ENCODE measurements at regions not wholly inside any gene's neighbourhood (a gene's known extent, or its start where the extent isn't known, plus 50 kb on each side); places are given as distances from the start of the nearest gene placed in this dataset.
A peak's percentile ranks its signal among the peaks of the same experiment; 100 is the strongest.
"Not testable (repeated sequence)": the region's sequence is repeated elsewhere in the genome, so short reads cannot be mapped to it uniquely, and the experiment has no call there.

- H3K36me3 Mint-ChIP-seq; H3K4me1 Mint-ChIP-seq; ATAC-seq (ENCODE audit: low read depth); H3K27me3 Mint-ChIP-seq; H3K9me3 Mint-ChIP-seq; DNase-seq (ENCODE audit: low spot score in 2 of 2); H3K27ac Mint-ChIP-seq; H3K4me3 Mint-ChIP-seq: not testable (repeated sequence)
Measured at GRCh38 chr2:87263868-87264518, 242.3 kb upstream of the PLGLB1 start.

- not testable (repeated sequence) for ATAC-seq (ENCODE audit: low read depth); H3K36me3 Mint-ChIP-seq; H3K27ac Mint-ChIP-seq; H3K4me3 Mint-ChIP-seq; H3K27me3 Mint-ChIP-seq; H3K9me3 Mint-ChIP-seq; H3K4me1 Mint-ChIP-seq; DNase-seq (ENCODE audit: low spot score in 2 of 2)
Measured at GRCh38 chr2:87275192-87275591, 253.5 kb upstream of the PLGLB1 start.

- ATAC-seq (ENCODE audit: low read depth); H3K36me3 Mint-ChIP-seq; H3K27ac Mint-ChIP-seq: not testable (repeated sequence)
Measured at GRCh38 chr2:87275974-87276629, 254.5 kb upstream of the PLGLB1 start.

GRCh38 chr2:87276673-87277072, 255.0 kb upstream of the PLGLB1 start:
- H3K4me1 Mint-ChIP-seq; H3K27me3 Mint-ChIP-seq; ATAC-seq (ENCODE audit: low read depth); H3K36me3 Mint-ChIP-seq; DNase-seq (ENCODE audit: low spot score in 2 of 2); H3K27ac Mint-ChIP-seq; H3K4me3 Mint-ChIP-seq; H3K9me3 Mint-ChIP-seq: not testable (repeated sequence)

More at GRCh38 chr2:87275974-87276629, 254.5 kb upstream of the PLGLB1 start:
- not testable (repeated sequence) for H3K4me3 Mint-ChIP-seq; H3K27me3 Mint-ChIP-seq; DNase-seq (ENCODE audit: low spot score in 2 of 2); H3K4me1 Mint-ChIP-seq; H3K9me3 Mint-ChIP-seq

- H3K27me3 Mint-ChIP-seq; ATAC-seq (ENCODE audit: low read depth); H3K4me1 Mint-ChIP-seq; H3K4me3 Mint-ChIP-seq; H3K27ac Mint-ChIP-seq; H3K36me3 Mint-ChIP-seq; DNase-seq (ENCODE audit: low spot score in 2 of 2); H3K9me3 Mint-ChIP-seq: not testable (repeated sequence)
Measured at GRCh38 chr2:87277734-87278133, 256.1 kb upstream of the PLGLB1 start.

- not testable (repeated sequence) for H3K4me1 Mint-ChIP-seq; H3K27ac Mint-ChIP-seq; ATAC-seq (ENCODE audit: low read depth); H3K36me3 Mint-ChIP-seq; H3K27me3 Mint-ChIP-seq; H3K9me3 Mint-ChIP-seq; H3K4me3 Mint-ChIP-seq; DNase-seq (ENCODE audit: low spot score in 2 of 2)
Measured at GRCh38 chr2:87280596-87281355, 259.1 kb upstream of the PLGLB1 start.

GRCh38 chr2:87283735-87284470, 262.3 kb upstream of the PLGLB1 start:
- H3K27ac Mint-ChIP-seq; ATAC-seq (ENCODE audit: low read depth); H3K36me3 Mint-ChIP-seq; H3K4me1 Mint-ChIP-seq; H3K4me3 Mint-ChIP-seq; H3K9me3 Mint-ChIP-seq; H3K27me3 Mint-ChIP-seq; DNase-seq (ENCODE audit: low spot score in 2 of 2): not testable (repeated sequence)

GRCh38 chr2:87284471-87284772, 262.8 kb upstream of the PLGLB1 start:
- DNase-seq (ENCODE audit: low spot score in 2 of 2); H3K36me3 Mint-ChIP-seq; H3K4me3 Mint-ChIP-seq; ATAC-seq (ENCODE audit: low read depth); H3K9me3 Mint-ChIP-seq; H3K27me3 Mint-ChIP-seq; H3K4me1 Mint-ChIP-seq; H3K27ac Mint-ChIP-seq: not testable (repeated sequence)

- H3K9me3 Mint-ChIP-seq; DNase-seq (ENCODE audit: low spot score in 2 of 2); H3K4me3 Mint-ChIP-seq; H3K4me1 Mint-ChIP-seq; H3K27ac Mint-ChIP-seq; H3K36me3 Mint-ChIP-seq; ATAC-seq (ENCODE audit: low read depth); H3K27me3 Mint-ChIP-seq: not testable (repeated sequence)
Measured at GRCh38 chr2:87285139-87285538, 263.5 kb upstream of the PLGLB1 start.

GRCh38 chr2:87290566-87291307, 269.1 kb upstream of the PLGLB1 start:
- not testable (repeated sequence) for H3K36me3 Mint-ChIP-seq; H3K27ac Mint-ChIP-seq; H3K9me3 Mint-ChIP-seq; H3K4me1 Mint-ChIP-seq; DNase-seq (ENCODE audit: low spot score in 2 of 2); H3K27me3 Mint-ChIP-seq
- peak overlapping the region; percentile 39 for H3K4me3 Mint-ChIP-seq
- peak; percentile 77 for ATAC-seq (ENCODE audit: low read depth)

- peak; percentile 69 for ATAC-seq (ENCODE audit: low read depth)
- not testable (repeated sequence) for DNase-seq (ENCODE audit: low spot score in 2 of 2); H3K27ac Mint-ChIP-seq; H3K27me3 Mint-ChIP-seq; H3K9me3 Mint-ChIP-seq; H3K36me3 Mint-ChIP-seq; H3K4me1 Mint-ChIP-seq
- peak overlapping the region; percentile 58 for H3K4me3 Mint-ChIP-seq
Measured at GRCh38 chr2:87291400-87292200, 270.0 kb upstream of the PLGLB1 start.

- not testable (repeated sequence) for ATAC-seq (ENCODE audit: low read depth)
Measured at GRCh38 chr2:87293931-87294594, 272.4 kb upstream of the PLGLB1 start.

GRCh38 chr2:87295135-87295534, 273.5 kb upstream of the PLGLB1 start:
- not testable (repeated sequence) for DNase-seq (ENCODE audit: low spot score in 2 of 2); H3K27ac Mint-ChIP-seq; ATAC-seq (ENCODE audit: low read depth); H3K4me3 Mint-ChIP-seq; H3K36me3 Mint-ChIP-seq; H3K4me1 Mint-ChIP-seq; H3K27me3 Mint-ChIP-seq; H3K9me3 Mint-ChIP-seq

More at GRCh38 chr2:87293931-87294594, 272.4 kb upstream of the PLGLB1 start:
- H3K27ac Mint-ChIP-seq; DNase-seq (ENCODE audit: low spot score in 2 of 2); H3K4me3 Mint-ChIP-seq; H3K4me1 Mint-ChIP-seq; H3K9me3 Mint-ChIP-seq; H3K27me3 Mint-ChIP-seq; H3K36me3 Mint-ChIP-seq: not testable (repeated sequence)
